Hypothalamus (tissue), 51 donors: ENCODE measurements at regions not wholly inside any gene's neighbourhood (a gene's known extent, or its start where the extent isn't known, plus 50 kb on each side); places are given as distances from the start of the nearest gene placed in this dataset.

Experiments
- DNase-seq, 51 donors: peaks; one replicate each; lab custom pipeline; 2025; lab: John Stamatoyannopoulos, UW

- DNase-seq: no peak
Observed at GRCh38 chr11:130765951-130766649, 150.2 kb downstream of the SNX19 start.

- no peak for DNase-seq
Observed at GRCh38 chr11:130766650-130767565, 149.4 kb downstream of the SNX19 start.

- no peak for DNase-seq
Observed at GRCh38 chr11:130769782-130770535, 146.3 kb downstream of the SNX19 start.

- DNase-seq: no peak
Observed at GRCh38 chr11:130771708-130772107, 144.6 kb downstream of the SNX19 start.

- DNase-seq: no peak
Observed at GRCh38 chr11:130772266-130773227, 143.7 kb downstream of the SNX19 start.

GRCh38 chr11:130773244-130773820 lies 142.9 kb downstream of the SNX19 start:
- no peak for DNase-seq

- DNase-seq: no peak
Observed at GRCh38 chr11:130774703-130775102, 141.6 kb downstream of the SNX19 start.

GRCh38 chr11:130775306-130776060 lies 140.8 kb downstream of the SNX19 start:
- DNase-seq: no peak

GRCh38 chr11:130776061-130776419 lies 140.2 kb downstream of the SNX19 start:
- DNase-seq: no peak

GRCh38 chr11:130778026-130778425 lies 138.3 kb downstream of the SNX19 start:
- no peak for DNase-seq

- DNase-seq: no peak
Observed at GRCh38 chr11:130778705-130779104, 137.6 kb downstream of the SNX19 start.

GRCh38 chr11:130779267-130779666 lies 137.0 kb downstream of the SNX19 start:
- DNase-seq: no peak

GRCh38 chr11:130779943-130780342 lies 136.3 kb downstream of the SNX19 start:
- DNase-seq: no peak

GRCh38 chr11:130780437-130780836 lies 135.8 kb downstream of the SNX19 start:
- DNase-seq: no peak

GRCh38 chr11:130781931-130782330 lies 134.3 kb downstream of the SNX19 start:
- DNase-seq: no peak

GRCh38 chr11:130782361-130783222 lies 133.7 kb downstream of the SNX19 start:
- DNase-seq: no peak

GRCh38 chr11:130783323-130783722 lies 133.0 kb downstream of the SNX19 start:
- no peak for DNase-seq
